ENCODE measurements at regions not wholly inside any gene's neighbourhood (a gene's known extent, or its start where the extent isn't known, plus 50 kb on each side); places are given as distances from the start of the nearest gene placed in this dataset.

DNA sequence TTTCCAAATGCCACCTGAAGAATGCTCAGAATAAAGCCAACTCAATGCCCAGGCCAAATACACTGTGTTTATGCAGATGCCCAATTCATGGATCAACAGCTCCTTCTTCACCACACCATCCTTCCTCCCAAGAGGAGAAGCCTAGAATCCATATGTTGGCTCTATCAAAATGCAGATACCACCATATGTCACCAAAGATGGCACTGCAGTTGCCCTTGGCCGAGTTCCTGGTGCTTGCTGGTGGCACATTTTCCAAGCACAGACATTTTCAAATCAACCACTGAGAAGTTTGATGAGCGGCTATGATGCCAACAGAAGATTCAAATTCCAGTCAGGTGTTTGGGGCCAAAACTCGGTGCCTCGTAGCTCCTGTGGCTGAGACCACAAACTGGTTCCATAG lies 430.3 kb downstream of the AJAP1 start:
- no peak for DNase-seq (ENCODE audit: low spot score)

GRCh38 chr1:5067246-5067645 lies 412.8 kb downstream of the AJAP1 start:
- Histone ChIP-seq H3K4me3 (no peak overlapping the region), H3F3A (replicated peaks; ENCODE audit: low read depth) (no peaks in the 10 kb centered on the region), H2AFZ (no peak overlapping the region), H3K79me2 (replicated peaks; ENCODE audit: insufficient read depth) (no peaks in the 10 kb centered on the region), H3K27me3 (ENCODE audit: insufficient read depth) (no peaks in the 10 kb centered on the region), H3K9me2 (ENCODE audit: insufficient read depth) (no peaks in the 10 kb centered on the region), H3K36me3 (ENCODE audit: insufficient read depth) (peaks cover 10% of the 10 kb centered on the region; the same call in 1 of the 2 replicates), H3K4me1 (ENCODE audit: insufficient read depth) (no peaks in the 10 kb centered on the region), H4K20me1 (replicated peaks; ENCODE audit: insufficient read depth) (no peaks in the 10 kb centered on the region), H3K27ac (ENCODE audit: low read depth) (no peak overlapping the region), H3K4me2 (no peak overlapping the region)
- H3K4me3 Mint-ChIP-seq: no peak overlapping the region
- TF ChIP-seq CREB1 (CRISPR knock-in tag; IDR thresholded peaks at IDR 0.05; ENCODE audit: low read depth) (no peak), NANOG (IDR thresholded peaks at IDR 0.05; ENCODE audit: borderline replicate concordance) (no peak)
- no peak for DNase-seq (ENCODE audit: low spot score)
- no peaks in the 10 kb centered on the region for H3K27me3 Mint-ChIP-seq (ENCODE audit: insufficient read depth, low read depth, poor library complexity)
- no peak overlapping the region for H3K27ac Mint-ChIP-seq
- peaks cover 8% of the 10 kb centered on the region; the same call in 2 of the 3 replicates for H3K9me3 Mint-ChIP-seq
- H3K36me3 Mint-ChIP-seq (ENCODE audit: low read depth): peaks cover 3% of the 10 kb centered on the region; the same call in 2 of the 3 replicates
- peaks cover 29% of the 10 kb centered on the region for H3K4me1 Mint-ChIP-seq
- ATAC-seq: peak; percentile 44; the same call in 1 of the 3 replicates

More for the DNA sequence above, 430.3 kb downstream of the AJAP1 start:
- Histone ChIP-seq H3K79me2 (replicated peaks; ENCODE audit: insufficient read depth) (no peaks in the 10 kb centered on the region), H4K20me1 (replicated peaks; ENCODE audit: insufficient read depth) (no peaks in the 10 kb centered on the region), H3K36me3 (ENCODE audit: insufficient read depth) (peaks cover 9% of the 10 kb centered on the region), H3K27me3 (ENCODE audit: insufficient read depth) (no peaks in the 10 kb centered on the region), H3K9me2 (ENCODE audit: insufficient read depth) (no peaks in the 10 kb centered on the region), H3K4me2 (no peak overlapping the region), H3F3A (replicated peaks; ENCODE audit: low read depth) (no peaks in the 10 kb centered on the region), H3K4me1 (ENCODE audit: insufficient read depth) (no peaks in the 10 kb centered on the region), H3K4me3 (no peak overlapping the region), H2AFZ (no peak overlapping the region), H3K27ac (ENCODE audit: low read depth) (no peak overlapping the region)
- Mint-ChIP-seq H3K27me3 (ENCODE audit: insufficient read depth, low read depth, poor library complexity) (peaks cover 2% of the 10 kb centered on the region), H3K36me3 (ENCODE audit: low read depth) (peaks cover 2% of the 10 kb centered on the region; the same call in 1 of the 3 replicates), H3K4me1 (no peaks in the 10 kb centered on the region; the same call in 2 of the 3 replicates), H3K4me3 (no peak overlapping the region), H3K9me3 (peaks cover 5% of the 10 kb centered on the region; the same call in 2 of the 3 replicates), H3K27ac (no peak overlapping the region)
- no peak for ATAC-seq
- TF ChIP-seq, protein P1, sequence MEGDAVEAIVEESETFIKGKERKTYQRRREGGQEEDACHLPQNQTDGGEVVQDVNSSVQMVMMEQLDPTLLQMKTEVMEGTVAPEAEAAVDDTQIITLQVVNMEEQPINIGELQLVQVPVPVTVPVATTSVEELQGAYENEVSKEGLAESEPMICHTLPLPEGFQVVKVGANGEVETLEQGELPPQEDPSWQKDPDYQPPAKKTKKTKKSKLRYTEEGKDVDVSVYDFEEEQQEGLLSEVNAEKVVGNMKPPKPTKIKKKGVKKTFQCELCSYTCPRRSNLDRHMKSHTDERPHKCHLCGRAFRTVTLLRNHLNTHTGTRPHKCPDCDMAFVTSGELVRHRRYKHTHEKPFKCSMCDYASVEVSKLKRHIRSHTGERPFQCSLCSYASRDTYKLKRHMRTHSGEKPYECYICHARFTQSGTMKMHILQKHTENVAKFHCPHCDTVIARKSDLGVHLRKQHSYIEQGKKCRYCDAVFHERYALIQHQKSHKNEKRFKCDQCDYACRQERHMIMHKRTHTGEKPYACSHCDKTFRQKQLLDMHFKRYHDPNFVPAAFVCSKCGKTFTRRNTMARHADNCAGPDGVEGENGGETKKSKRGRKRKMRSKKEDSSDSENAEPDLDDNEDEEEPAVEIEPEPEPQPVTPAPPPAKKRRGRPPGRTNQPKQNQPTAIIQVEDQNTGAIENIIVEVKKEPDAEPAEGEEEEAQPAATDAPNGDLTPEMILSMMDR (conservative IDR thresholded peaks at IDR 0.05; ENCODE audit: low read depth in 2 of 2): no peak
- TF ChIP-seq ZNF114 (CRISPR knock-in tag; IDR thresholded peaks at IDR 0.05): no peak
- no peak for TF ChIP-seq NANOG (IDR thresholded peaks at IDR 0.05; ENCODE audit: borderline replicate concordance)
- no peak for TF ChIP-seq EZH2phosphoT487 (IDR thresholded peaks at IDR 0.05; ENCODE audit: unreplicated experiment)
- no peak for TF ChIP-seq EZH2 (IDR thresholded peaks at IDR 0.05; ENCODE audit: low read depth, unreplicated experiment)
- TF ChIP-seq ZNF331 (CRISPR knock-in tag; IDR thresholded peaks at IDR 0.05; ENCODE audit: low read depth): no peak
- TF ChIP-seq, protein P2, sequence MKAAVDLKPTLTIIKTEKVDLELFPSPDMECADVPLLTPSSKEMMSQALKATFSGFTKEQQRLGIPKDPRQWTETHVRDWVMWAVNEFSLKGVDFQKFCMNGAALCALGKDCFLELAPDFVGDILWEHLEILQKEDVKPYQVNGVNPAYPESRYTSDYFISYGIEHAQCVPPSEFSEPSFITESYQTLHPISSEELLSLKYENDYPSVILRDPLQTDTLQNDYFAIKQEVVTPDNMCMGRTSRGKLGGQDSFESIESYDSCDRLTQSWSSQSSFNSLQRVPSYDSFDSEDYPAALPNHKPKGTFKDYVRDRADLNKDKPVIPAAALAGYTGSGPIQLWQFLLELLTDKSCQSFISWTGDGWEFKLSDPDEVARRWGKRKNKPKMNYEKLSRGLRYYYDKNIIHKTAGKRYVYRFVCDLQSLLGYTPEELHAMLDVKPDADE (IDR thresholded peaks at IDR 0.05): no peak
- TF ChIP-seq JUNB (IDR thresholded peaks at IDR 0.05; ENCODE audit: unreplicated experiment): no peak
- no peak for TF ChIP-seq STAT1 (IDR thresholded peaks at IDR 0.05; ENCODE audit: unreplicated experiment)
